ENCODE measurements at regions not wholly inside any gene's neighbourhood (a gene's known extent, or its start where the extent isn't known, plus 50 kb on each side); places are given as distances from the start of the nearest gene placed in this dataset.

DNA sequence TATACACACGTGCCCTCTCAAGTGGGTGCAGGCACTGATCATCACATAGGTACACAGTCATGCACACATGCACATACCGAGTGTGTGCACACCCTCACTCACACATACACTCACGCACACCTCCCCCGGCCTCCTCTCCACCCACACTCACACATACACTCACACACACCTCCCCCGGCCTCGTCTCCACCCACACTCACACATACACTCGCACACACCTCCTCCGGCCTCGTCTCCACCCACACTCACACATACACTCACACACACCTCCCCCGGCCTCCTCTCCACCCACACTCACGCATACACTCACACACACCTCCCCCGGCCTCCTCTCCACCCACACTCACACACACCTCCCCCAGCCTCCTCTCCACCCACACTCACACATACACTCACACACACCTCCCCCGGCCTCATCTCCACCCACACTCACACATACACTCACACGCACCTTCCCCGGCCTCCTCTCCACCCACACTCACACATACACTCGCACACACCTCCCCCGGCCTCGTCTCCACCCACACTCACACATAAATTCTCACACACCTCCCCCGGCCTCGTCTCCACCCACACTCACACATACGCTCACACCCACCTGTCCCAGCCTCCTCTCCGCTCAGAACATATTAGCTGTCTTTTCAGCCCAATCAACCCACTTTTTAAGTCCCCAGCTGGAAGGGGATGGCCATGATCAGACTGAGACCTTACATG lies 105.2 kb upstream of the VSTM2B start:
- H3K4me1 ChIP-seq (ENCODE audit: control insufficient read depth, insufficient read depth, low read length), result no peaks in the 10 kb centered on the region
- no peak overlapping the region for H3K27ac ChIP-seq (ENCODE audit: low read length)
- DNase-seq (ENCODE audit: low read depth, low spot score), result no peak
- H3K27me3 ChIP-seq (ENCODE audit: control insufficient read depth, insufficient read depth, low read length), result no peaks in the 10 kb centered on the region
- H3K9me3 ChIP-seq (ENCODE audit: control insufficient read depth, insufficient read depth, low read length), result no peaks in the 10 kb centered on the region
- no peaks in the 10 kb centered on the region for H3K36me3 ChIP-seq (ENCODE audit: control insufficient read depth, insufficient read depth, low read length)
- H3K4me3 ChIP-seq (ENCODE audit: low read length), result no peak overlapping the region
- 100% methylated on average over 20 of the region's 22 CpGs for WGBS (ENCODE audit: insufficient coverage, insufficient read length)

DNA sequence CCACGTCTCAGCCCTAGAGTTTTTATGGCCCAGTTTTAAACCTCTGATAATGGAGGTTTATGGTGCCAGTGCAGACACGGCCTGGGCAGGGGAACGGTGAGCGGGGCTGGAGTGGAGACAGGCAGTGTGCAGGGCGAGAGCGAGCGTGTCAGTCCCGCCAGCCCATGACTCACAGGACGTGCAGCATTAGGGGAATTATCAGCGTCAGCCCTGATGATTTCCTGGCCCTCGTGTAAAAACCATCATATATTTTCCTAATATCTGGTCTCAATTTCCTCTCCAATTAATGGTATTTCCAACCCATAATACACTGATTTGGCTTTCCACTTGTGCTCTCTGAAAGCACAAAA lies 104.6 kb upstream of the VSTM2B start:
- Histone ChIP-seq H3K4me3 (ENCODE audit: low read length) (no peak overlapping the region), H3K36me3 (ENCODE audit: control insufficient read depth, insufficient read depth, low read length) (no peaks in the 10 kb centered on the region), H3K27ac (ENCODE audit: low read length) (no peak overlapping the region), H3K4me1 (ENCODE audit: control insufficient read depth, insufficient read depth, low read length) (no peaks in the 10 kb centered on the region), H3K27me3 (ENCODE audit: control insufficient read depth, insufficient read depth, low read length) (no peaks in the 10 kb centered on the region), H3K9me3 (ENCODE audit: control insufficient read depth, insufficient read depth, low read length) (no peaks in the 10 kb centered on the region)
- WGBS (ENCODE audit: insufficient coverage, insufficient read length), result no CpG with 5 or more reads among the region's 11 CpGs
- no peak for DNase-seq (ENCODE audit: low read depth, low spot score)

DNA sequence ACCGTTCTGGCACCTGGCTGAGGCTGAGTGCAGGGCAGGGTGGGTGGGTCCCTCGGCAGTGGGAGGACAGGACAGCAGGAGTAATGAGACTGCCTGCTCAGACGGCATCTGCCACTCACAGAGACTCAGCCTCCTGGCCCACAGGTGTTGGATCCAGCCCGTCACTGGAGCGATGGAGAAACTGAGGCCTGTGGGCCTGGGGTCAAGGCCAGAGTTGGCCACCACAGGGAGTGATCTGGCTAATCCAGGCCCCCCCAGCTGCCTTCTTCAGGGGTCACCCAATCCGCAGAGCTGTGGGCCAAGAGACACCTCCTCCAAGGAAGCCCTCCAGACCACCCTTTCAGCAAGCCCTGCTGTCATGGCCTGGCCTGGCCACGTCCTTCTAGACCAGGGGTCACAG lies 103.7 kb upstream of the VSTM2B start:
- Histone ChIP-seq H3K36me3 (ENCODE audit: control insufficient read depth, insufficient read depth, low read length) (no peaks in the 10 kb centered on the region), H3K4me1 (ENCODE audit: control insufficient read depth, insufficient read depth, low read length) (no peaks in the 10 kb centered on the region), H3K27ac (ENCODE audit: low read length) (no peak overlapping the region), H3K4me3 (ENCODE audit: low read length) (no peak overlapping the region), H3K9me3 (ENCODE audit: control insufficient read depth, insufficient read depth, low read length) (no peaks in the 10 kb centered on the region), H3K27me3 (ENCODE audit: control insufficient read depth, insufficient read depth, low read length) (no peaks in the 10 kb centered on the region)
- DNase-seq (ENCODE audit: low read depth, low spot score), result no peak
- WGBS (ENCODE audit: insufficient coverage, insufficient read length), result no CpG with 5 or more reads among the region's 7 CpGs

DNA sequence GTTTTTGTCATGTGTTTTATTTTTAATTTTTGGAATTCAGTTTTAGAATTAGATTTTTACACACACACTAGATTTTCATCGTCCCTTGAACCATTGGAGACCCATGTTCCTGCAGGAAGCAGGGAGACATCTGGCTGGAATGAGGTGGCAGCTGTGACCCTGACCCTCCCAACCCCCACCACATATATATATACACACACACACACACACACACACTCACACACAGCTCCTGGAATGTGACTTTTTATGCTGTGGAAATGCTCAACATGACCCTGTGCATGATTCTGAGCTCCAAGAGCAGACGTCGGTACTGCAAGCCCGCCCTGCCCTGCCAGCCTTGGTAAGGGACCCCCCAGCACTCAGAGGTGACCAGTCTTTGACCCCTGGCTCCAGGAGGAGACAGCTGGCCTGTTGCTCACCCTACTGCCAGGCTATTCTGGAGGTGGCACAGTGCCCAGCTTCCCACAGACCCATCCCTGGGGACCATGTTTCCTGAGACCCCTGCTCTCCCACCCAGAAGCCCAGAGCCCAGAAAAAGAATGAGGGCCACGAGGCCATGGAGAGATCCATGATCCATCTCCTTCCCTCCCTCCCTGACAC lies 103.2 kb upstream of the VSTM2B start:
- no peaks in the 10 kb centered on the region for H3K4me1 ChIP-seq (ENCODE audit: control insufficient read depth, insufficient read depth, low read length)
- no peak overlapping the region for H3K27ac ChIP-seq (ENCODE audit: low read length)
- no peaks in the 10 kb centered on the region for H3K36me3 ChIP-seq (ENCODE audit: control insufficient read depth, insufficient read depth, low read length)
- no peaks in the 10 kb centered on the region for H3K9me3 ChIP-seq (ENCODE audit: control insufficient read depth, insufficient read depth, low read length)
- no peak for DNase-seq (ENCODE audit: low read depth, low spot score)
- no peaks in the 10 kb centered on the region for H3K27me3 ChIP-seq (ENCODE audit: control insufficient read depth, insufficient read depth, low read length)
- H3K4me3 ChIP-seq (ENCODE audit: low read length), result no peak overlapping the region
- WGBS (ENCODE audit: insufficient coverage, insufficient read length), result no CpG with 5 or more reads among the region's 5 CpGs

DNA sequence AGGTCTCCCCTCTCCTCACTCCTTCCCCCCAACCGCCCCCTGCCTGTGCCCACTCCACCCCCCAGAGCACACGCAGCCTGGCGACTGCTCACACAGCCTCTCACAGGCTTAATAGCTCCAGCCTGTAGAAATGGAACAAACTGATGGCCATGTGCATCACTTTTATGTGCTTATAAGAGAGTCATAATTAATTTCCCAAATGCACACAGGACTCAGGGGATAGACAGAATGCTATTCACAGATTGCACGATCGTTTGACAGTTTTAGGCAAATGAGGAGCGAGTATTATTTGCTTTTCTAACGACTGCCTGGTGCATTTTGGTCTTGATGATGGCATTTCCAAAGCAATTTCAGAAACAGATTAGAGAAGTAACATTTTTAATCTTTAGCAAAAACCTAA lies 97.7 kb upstream of the VSTM2B start:
- no CpG with 5 or more reads among the region's 7 CpGs for WGBS (ENCODE audit: insufficient coverage, insufficient read length)
- no peaks in the 10 kb centered on the region for H3K36me3 ChIP-seq (ENCODE audit: control insufficient read depth, insufficient read depth, low read length)
- H3K27me3 ChIP-seq (ENCODE audit: control insufficient read depth, insufficient read depth, low read length), result no peaks in the 10 kb centered on the region
- no peaks in the 10 kb centered on the region for H3K9me3 ChIP-seq (ENCODE audit: control insufficient read depth, insufficient read depth, low read length)
- no peaks in the 10 kb centered on the region; the same call in 1 of the 2 replicates for H3K4me1 ChIP-seq (ENCODE audit: control insufficient read depth, insufficient read depth, low read length)
- DNase-seq (ENCODE audit: low read depth, low spot score), result no peak
- H3K27ac ChIP-seq (ENCODE audit: low read length), result no peak overlapping the region
- no peak overlapping the region for H3K4me3 ChIP-seq (ENCODE audit: low read length)

DNA sequence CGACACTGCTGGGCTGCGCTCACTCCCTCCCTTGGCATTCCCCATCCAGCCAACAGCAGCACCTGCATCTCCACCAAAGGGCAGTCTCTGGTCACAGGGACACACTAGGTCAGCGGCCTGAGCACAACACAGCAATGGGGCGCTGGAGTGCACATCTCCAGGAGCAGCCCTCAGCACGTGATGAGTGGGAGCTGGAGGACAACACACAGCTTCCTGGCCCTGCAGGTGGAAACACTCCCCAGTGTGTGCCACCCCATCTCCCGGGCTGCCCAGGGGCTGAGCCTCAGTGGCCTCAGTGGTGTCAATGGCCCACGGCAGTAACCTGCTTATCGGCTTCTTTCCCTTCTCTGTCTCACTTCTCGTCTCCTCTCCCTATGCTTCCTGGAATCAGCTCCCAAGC lies 96.8 kb upstream of the VSTM2B start:
- Histone ChIP-seq H3K27me3 (ENCODE audit: control insufficient read depth, insufficient read depth, low read length) (no peaks in the 10 kb centered on the region), H3K4me3 (ENCODE audit: low read length) (no peak overlapping the region), H3K4me1 (ENCODE audit: control insufficient read depth, insufficient read depth, low read length) (no peaks in the 10 kb centered on the region; the same call in 1 of the 2 replicates), H3K36me3 (ENCODE audit: control insufficient read depth, insufficient read depth, low read length) (no peaks in the 10 kb centered on the region), H3K9me3 (ENCODE audit: control insufficient read depth, insufficient read depth, low read length) (no peaks in the 10 kb centered on the region), H3K27ac (ENCODE audit: low read length) (no peak overlapping the region)
- WGBS (ENCODE audit: insufficient coverage, insufficient read length), result no CpG with 5 or more reads among the region's 9 CpGs
- no peak for DNase-seq (ENCODE audit: low read depth, low spot score)

DNA sequence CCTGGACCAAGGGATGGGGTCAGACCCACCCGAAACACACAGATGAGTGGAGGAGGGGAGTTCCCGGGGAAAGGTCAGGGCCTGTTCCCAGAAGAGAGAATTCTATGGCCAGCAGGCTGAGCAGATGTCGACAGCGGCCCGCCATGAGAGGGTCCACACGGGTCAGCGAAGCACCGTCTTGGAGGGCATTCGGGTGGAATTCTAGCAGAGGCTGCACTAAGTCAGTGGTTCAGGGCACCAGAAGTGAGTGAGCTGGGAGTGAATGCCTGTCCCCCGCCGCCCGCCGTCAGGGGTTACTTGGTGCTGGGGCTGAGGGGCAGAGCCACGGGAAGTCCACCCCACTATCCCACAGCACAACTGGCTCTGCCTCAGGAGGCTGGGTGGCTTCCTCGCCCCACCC lies 96.2 kb upstream of the VSTM2B start:
- no CpG with 5 or more reads among the region's 15 CpGs for WGBS (ENCODE audit: insufficient coverage, insufficient read length)
- DNase-seq (ENCODE audit: low read depth, low spot score), result no peak
- H3K4me3 ChIP-seq (ENCODE audit: low read length), result no peak overlapping the region
- H3K27ac ChIP-seq (ENCODE audit: low read length), result no peak overlapping the region
- no peaks in the 10 kb centered on the region for H3K36me3 ChIP-seq (ENCODE audit: control insufficient read depth, insufficient read depth, low read length)
- no peaks in the 10 kb centered on the region for H3K9me3 ChIP-seq (ENCODE audit: control insufficient read depth, insufficient read depth, low read length)
- no peaks in the 10 kb centered on the region; the same call in 1 of the 2 replicates for H3K4me1 ChIP-seq (ENCODE audit: control insufficient read depth, insufficient read depth, low read length)
- H3K27me3 ChIP-seq (ENCODE audit: control insufficient read depth, insufficient read depth, low read length), result no peaks in the 10 kb centered on the region

DNA sequence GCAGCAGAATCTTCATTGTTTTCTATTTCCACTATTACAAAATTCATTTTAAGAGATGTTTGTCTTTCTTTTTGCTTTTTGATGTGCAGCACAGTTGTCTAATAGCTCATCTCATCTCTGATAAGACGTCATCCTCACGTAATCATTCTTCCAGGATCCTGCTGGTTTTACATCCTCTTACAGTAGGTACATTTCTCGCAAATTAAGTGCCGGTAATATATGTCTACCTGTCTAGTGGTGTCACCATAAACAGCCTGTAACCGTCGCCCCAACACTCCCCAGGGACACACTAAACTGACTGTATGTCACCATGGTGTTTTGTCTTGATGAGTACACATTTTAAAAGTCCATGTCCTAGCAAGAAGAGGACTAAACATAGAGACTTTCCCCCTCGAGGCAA lies 94.5 kb upstream of the VSTM2B start:
- H3K36me3 ChIP-seq (ENCODE audit: control insufficient read depth, insufficient read depth, low read length), result no peaks in the 10 kb centered on the region
- no peaks in the 10 kb centered on the region for H3K9me3 ChIP-seq (ENCODE audit: control insufficient read depth, insufficient read depth, low read length)
- no CpG with 5 or more reads among the region's 7 CpGs for WGBS (ENCODE audit: insufficient coverage, insufficient read length)
- no peaks in the 10 kb centered on the region for H3K27me3 ChIP-seq (ENCODE audit: control insufficient read depth, insufficient read depth, low read length)
- no peaks in the 10 kb centered on the region; the same call in 1 of the 2 replicates for H3K4me1 ChIP-seq (ENCODE audit: control insufficient read depth, insufficient read depth, low read length)
- no peak for DNase-seq (ENCODE audit: low read depth, low spot score)
- H3K4me3 ChIP-seq (ENCODE audit: low read length), result no peak overlapping the region
- H3K27ac ChIP-seq (ENCODE audit: low read length), result no peak overlapping the region

DNA sequence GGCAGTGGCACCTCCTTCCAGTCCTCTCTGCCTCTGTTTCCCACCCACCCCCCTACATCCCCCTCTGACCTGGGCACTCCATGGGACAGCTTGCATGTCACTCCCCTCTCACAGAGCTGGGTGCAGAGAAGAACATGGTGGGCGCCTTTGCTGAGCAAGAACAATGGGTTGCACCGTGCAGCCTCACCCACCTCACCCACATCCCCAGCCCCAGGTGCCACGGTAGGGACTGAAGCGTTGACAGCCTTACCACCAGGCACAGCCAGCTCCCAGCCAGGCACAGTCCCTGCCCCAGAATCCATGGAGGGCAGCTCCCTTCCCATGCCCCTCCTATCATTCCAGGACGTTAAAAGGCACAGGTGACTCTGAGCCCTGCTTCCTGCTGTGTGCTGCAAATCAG lies 93.1 kb upstream of the VSTM2B start:
- Histone ChIP-seq H3K27me3 (ENCODE audit: control insufficient read depth, insufficient read depth, low read length) (no peaks in the 10 kb centered on the region), H3K4me1 (ENCODE audit: control insufficient read depth, insufficient read depth, low read length) (no peaks in the 10 kb centered on the region; the same call in 1 of the 2 replicates), H3K9me3 (ENCODE audit: control insufficient read depth, insufficient read depth, low read length) (no peaks in the 10 kb centered on the region), H3K27ac (ENCODE audit: low read length) (no peak overlapping the region), H3K36me3 (ENCODE audit: control insufficient read depth, insufficient read depth, low read length) (no peaks in the 10 kb centered on the region), H3K4me3 (ENCODE audit: low read length) (no peak overlapping the region)
- no peak for DNase-seq (ENCODE audit: low read depth, low spot score)
- no CpG with 5 or more reads among the region's 5 CpGs for WGBS (ENCODE audit: insufficient coverage, insufficient read length)

DNA sequence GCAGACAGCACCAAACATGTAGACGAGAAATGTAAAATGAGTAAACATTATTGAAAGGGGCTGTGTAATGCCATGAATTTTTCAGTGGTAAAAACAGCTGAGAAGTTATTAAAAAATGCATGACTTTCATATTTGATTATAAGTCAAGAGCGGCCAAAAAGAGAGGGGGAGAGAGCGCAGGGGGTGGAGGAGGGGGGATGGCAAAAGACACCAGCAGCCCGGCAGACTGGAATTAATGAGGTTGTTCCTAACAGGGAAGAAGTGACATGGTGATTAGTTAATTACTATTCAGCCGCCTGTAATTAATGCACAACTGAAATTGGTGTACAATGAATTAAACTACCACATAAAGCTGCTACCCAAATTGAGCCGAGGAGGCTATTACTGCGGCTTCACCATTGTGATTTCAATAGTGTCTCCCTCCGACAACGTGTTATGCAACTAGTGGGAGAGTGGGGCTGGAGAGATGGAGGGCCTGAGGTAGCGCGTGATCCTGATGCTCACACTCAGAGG lies 89.1 kb upstream of the VSTM2B start:
- no peak overlapping the region for H3K4me3 ChIP-seq (ENCODE audit: low read length)
- H3K4me1 ChIP-seq (ENCODE audit: control insufficient read depth, insufficient read depth, low read length), result no peaks in the 10 kb centered on the region; the same call in 1 of the 2 replicates
- DNase-seq (ENCODE audit: low read depth, low spot score), result no peak
- H3K27ac ChIP-seq (ENCODE audit: low read length), result no peak overlapping the region
- WGBS (ENCODE audit: insufficient coverage, insufficient read length), result no CpG with 5 or more reads among the region's 11 CpGs
- H3K9me3 ChIP-seq (ENCODE audit: control insufficient read depth, insufficient read depth, low read length), result peaks cover 2% of the 10 kb centered on the region; the same call in 1 of the 2 replicates
- no peaks in the 10 kb centered on the region for H3K36me3 ChIP-seq (ENCODE audit: control insufficient read depth, insufficient read depth, low read length)
- H3K27me3 ChIP-seq (ENCODE audit: control insufficient read depth, insufficient read depth, low read length), result no peaks in the 10 kb centered on the region

DNA sequence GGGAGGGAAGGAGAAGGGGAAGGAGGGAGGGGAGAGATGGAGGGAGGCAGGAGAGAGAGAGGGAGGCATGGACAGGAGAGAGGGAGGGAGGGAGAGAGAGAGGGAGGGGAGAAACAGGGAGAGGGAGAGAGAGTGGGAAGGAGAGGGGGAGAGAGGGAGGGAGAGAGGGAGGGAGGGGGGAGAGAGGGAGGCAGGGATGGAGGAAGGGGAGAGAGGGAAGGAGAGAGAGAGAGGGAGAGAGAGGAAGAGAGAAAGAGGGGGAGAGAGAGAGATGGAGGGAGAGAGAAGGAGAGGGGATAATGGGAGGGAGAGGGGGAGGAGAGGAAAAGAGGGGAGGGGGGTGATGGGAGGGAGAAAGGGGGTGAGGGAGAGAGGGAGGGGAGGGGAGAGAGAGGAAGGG lies 86.8 kb upstream of the VSTM2B start:
- H3K9me3 ChIP-seq (ENCODE audit: control insufficient read depth, insufficient read depth, low read length), result peaks cover 2% of the 10 kb centered on the region; the same call in 1 of the 2 replicates
- no peaks in the 10 kb centered on the region for H3K4me1 ChIP-seq (ENCODE audit: control insufficient read depth, insufficient read depth, low read length)
- no peak for DNase-seq (ENCODE audit: low read depth, low spot score)
- H3K36me3 ChIP-seq (ENCODE audit: control insufficient read depth, insufficient read depth, low read length), result no peaks in the 10 kb centered on the region
- H3K4me3 ChIP-seq (ENCODE audit: low read length), result no peak overlapping the region
- H3K27me3 ChIP-seq (ENCODE audit: control insufficient read depth, insufficient read depth, low read length), result no peaks in the 10 kb centered on the region
- H3K27ac ChIP-seq (ENCODE audit: low read length), result no peak overlapping the region

Data from iPS DF 6.9 (cell line).